ENCODE measurements at regions not wholly inside any gene's neighbourhood (a gene's known extent, or its start where the extent isn't known, plus 50 kb on each side); places are given as distances from the start of the nearest gene placed in this dataset.

DNA sequence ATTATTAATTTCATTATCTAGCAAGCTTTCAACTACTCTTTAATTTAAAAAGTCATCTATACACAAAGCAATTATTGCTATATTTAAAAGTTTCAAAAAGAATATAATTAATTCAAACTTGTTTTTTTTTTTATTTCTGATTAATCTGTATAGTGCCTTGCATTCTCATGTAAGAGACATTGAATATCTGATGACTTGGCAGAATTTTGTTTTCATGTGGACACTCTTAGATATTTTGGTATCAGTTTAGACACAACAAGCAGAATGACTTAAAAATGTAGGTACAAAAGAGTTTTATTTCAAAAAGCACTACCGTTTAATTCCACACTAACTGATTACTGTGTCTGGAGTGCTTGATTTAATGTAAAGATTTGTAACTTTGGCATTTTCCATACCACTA is 1129.6 kb downstream of the PDHA2 start:
- DNase-seq (ENCODE audit: insufficient read length), result no peak

DNA sequence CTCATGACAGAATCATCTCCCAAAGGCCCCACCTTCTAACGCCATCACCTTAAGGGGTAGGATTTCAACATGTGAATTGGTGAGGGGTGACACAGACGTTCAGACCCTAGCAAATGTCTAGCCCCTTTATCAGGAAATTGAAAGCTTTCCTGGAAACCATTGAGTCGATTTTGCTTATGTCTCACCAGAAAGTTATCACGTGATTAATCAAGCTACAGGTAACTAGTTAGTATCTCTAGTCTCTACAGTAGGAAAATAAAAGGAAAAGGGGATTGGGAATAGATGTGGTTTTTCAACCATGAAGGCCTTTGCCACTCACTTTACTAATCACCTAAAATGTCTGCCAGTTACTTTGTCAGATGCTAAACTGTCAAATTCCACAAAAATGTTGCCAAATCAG is 1133.0 kb downstream of the PDHA2 start:
- TF ChIP-seq POLR2AphosphoS5 (IDR thresholded peaks at IDR 0.05; ENCODE audit: low read depth, low read length), result no peak
- TF ChIP-seq POLR2A (IDR thresholded peaks at IDR 0.05; ENCODE audit: low read depth, low read length), result no peak
- TF ChIP-seq TAF1 (IDR thresholded peaks at IDR 0.05; ENCODE audit: borderline replicate concordance, low read depth, low read length), result no peak
- FAIRE-seq (no peak), DNase-seq (ENCODE audit: insufficient read length) (no peak)

More for the DNA sequence above, 1129.6 kb downstream of the PDHA2 start:
- TF ChIP-seq TAF1 (IDR thresholded peaks at IDR 0.05; ENCODE audit: borderline replicate concordance, low read depth, low read length) (no peak), POLR2A (IDR thresholded peaks at IDR 0.05; ENCODE audit: low read depth, low read length) (no peak), POLR2AphosphoS5 (IDR thresholded peaks at IDR 0.05; ENCODE audit: low read depth, low read length) (no peak)
- no peak for FAIRE-seq

DNA sequence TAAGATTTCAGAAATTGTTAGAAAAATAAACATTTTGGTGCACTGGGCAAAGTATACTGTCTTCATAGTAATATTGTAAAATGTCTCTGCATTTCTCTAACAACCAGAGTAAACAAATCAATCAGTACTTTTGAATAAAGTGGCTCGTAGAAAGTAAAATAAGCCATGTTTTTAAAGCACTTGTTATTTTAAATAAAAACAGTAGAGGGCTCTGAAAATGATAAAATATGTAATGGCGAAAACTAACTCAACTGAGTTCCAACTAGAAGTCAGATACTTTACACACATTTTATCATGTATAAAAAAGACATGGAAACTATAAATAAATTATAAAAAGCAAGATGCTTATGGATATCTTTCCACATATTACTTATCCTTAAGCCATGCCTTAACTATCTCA is 1134.4 kb downstream of the PDHA2 start:
- TF ChIP-seq POLR2AphosphoS5 (IDR thresholded peaks at IDR 0.05; ENCODE audit: low read depth, low read length), result no peak
- TF ChIP-seq TAF1 (IDR thresholded peaks at IDR 0.05; ENCODE audit: borderline replicate concordance, low read depth, low read length), result no peak
- TF ChIP-seq POLR2A (IDR thresholded peaks at IDR 0.05; ENCODE audit: low read depth, low read length), result no peak
- no peak for FAIRE-seq
- no peak for DNase-seq (ENCODE audit: insufficient read length)

DNA sequence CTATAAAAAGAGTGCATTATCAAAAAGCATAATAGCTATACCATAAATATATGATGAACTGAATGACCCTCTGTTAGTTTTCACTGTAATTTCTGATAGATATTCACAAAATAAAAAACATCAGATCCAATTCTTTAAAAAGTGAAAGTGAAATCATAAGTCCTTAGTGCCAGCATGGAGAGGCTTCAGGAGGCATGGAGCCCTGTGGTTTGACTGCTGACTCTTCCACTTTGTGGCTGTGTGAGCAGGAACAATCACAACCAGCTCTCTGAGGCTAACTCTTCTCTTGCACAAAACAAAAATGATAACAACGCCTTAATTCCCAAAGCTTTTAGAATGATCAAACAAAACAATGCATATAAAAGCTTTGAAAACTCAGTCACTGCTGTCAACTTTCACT is 1143.9 kb downstream of the PDHA2 start:
- no peak for FAIRE-seq
- TF ChIP-seq POLR2A (IDR thresholded peaks at IDR 0.05; ENCODE audit: low read depth, low read length) (no peak), POLR2AphosphoS5 (IDR thresholded peaks at IDR 0.05; ENCODE audit: low read depth, low read length) (no peak), TAF1 (IDR thresholded peaks at IDR 0.05; ENCODE audit: borderline replicate concordance, low read depth, low read length) (no peak)
- DNase-seq (ENCODE audit: insufficient read length), result no peak

DNA sequence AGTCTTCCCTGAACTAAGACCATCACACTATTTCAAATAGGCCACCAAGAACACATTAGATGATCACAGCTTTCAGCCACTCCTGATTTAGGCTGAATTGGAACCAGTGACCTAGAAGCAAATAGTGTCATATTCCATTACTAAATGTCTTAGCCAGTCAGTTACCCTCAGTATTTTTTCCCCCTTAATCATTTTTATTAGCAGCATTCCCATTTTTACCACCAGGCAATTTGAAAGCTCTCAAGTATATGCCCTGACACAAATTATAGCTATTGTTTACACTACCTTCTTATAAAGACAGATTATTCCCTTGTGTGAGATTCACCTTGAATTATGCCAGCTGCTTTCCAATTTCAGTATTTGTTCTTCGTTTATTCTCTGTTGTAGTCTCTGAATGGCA is 1146.9 kb downstream of the PDHA2 start:
- no peak for TF ChIP-seq POLR2A (IDR thresholded peaks at IDR 0.05; ENCODE audit: low read depth, low read length)
- FAIRE-seq (no peak), DNase-seq (ENCODE audit: insufficient read length) (no peak)

DNA sequence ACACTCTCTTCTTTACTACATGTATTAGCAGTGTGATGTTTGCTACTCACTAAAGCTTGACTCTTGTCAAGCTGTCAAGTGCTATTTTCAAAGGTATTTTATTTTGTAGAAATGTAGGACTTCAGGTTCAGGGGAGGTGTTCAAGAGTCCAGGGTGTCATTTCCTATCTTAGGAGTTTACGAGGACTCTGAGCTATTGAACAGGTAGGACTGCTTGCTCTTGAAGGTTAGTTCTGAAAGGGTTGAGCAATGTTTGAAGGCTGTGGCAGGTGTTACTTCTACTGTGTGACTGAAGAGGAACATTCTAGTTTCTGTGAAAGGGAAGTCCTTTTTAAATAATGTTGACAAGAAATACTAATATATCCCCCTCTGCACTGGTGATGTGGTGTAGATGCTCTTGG is 1151.2 kb downstream of the PDHA2 start:
- DNase-seq (ENCODE audit: insufficient read length) (no peak), FAIRE-seq (no peak)
- TF ChIP-seq POLR2A (IDR thresholded peaks at IDR 0.05; ENCODE audit: low read depth, low read length) (no peak), POLR2AphosphoS5 (IDR thresholded peaks at IDR 0.05; ENCODE audit: low read depth, low read length) (no peak), TAF1 (IDR thresholded peaks at IDR 0.05; ENCODE audit: borderline replicate concordance, low read depth, low read length) (no peak)

DNA sequence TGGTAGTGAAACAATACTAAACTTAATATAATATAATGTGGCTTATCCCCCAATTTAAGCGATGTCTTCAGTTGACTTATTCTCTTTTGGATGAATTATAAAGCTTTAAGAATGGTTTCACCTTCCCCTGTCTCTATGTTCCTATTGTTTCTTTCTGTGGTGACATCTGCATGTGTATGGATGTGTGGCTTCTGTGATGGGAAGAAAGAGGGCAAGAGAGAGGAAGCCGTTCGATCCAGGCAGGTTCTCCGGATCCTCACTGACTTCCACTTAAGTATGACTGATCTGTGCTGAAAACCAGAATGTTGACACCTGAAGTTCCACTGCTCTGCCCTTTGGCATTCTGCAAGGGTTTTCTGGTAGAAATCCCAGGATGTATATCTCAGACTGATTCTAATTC is 1150.8 kb downstream of the STPG2 start:
- DNase-seq (ENCODE audit: insufficient read length) (no peak), FAIRE-seq (no peak)
- TF ChIP-seq TAF1 (IDR thresholded peaks at IDR 0.05; ENCODE audit: borderline replicate concordance, low read depth, low read length) (no peak), POLR2AphosphoS5 (IDR thresholded peaks at IDR 0.05; ENCODE audit: low read depth, low read length) (no peak), POLR2A (IDR thresholded peaks at IDR 0.05; ENCODE audit: low read depth, low read length) (no peak)

DNA sequence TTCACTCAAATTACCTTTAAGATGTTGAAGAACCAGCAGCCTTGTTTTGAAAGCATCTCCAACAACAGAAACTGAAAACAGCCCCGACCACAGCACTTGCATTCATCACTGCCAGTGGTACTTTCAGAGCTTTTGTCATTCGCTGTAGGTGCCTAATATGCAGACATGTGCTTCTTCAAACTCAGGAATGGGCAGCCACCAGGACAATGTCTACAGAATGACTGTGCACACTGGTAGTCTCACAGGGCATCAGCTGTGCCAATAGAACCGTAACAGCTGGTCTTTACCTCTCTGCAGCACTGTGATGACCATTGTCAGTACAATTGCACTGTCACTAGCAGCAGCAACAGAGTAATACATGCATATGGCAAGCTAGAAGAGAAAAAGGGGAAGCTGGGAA is 1149.7 kb downstream of the STPG2 start:
- FAIRE-seq (no peak), DNase-seq (ENCODE audit: insufficient read length) (no peak)
- TF ChIP-seq POLR2A (IDR thresholded peaks at IDR 0.05; ENCODE audit: low read depth, low read length), result no peak
- TF ChIP-seq TAF1 (IDR thresholded peaks at IDR 0.05; ENCODE audit: borderline replicate concordance, low read depth, low read length), result no peak
- TF ChIP-seq POLR2AphosphoS5 (IDR thresholded peaks at IDR 0.05; ENCODE audit: low read depth, low read length), result no peak

DNA sequence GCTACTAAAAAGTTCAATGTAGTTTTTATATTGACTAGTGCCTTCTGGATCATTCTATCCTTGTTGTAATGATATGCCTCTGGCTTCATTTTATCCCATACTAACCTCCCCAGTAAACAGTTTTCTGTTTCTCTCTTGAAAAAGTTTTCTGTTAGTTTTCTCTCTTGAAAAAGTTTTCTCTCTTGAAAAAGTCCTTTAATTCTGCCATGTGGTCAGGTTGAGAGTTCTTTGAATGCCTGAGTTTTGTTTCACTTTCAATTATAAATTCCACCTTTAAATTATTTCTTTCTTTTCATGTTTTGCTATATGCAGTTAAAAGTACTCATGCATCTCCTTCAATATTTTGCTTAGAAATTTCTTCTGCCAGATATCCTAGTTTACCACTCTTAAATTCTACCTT is 1139.6 kb downstream of the STPG2 start:
- DNase-seq (ENCODE audit: insufficient read length) (no peak), FAIRE-seq (no peak)
- TF ChIP-seq TAF1 (IDR thresholded peaks at IDR 0.05; ENCODE audit: borderline replicate concordance, low read depth, low read length), result no peak
- TF ChIP-seq POLR2AphosphoS5 (IDR thresholded peaks at IDR 0.05; ENCODE audit: low read depth, low read length), result no peak
- TF ChIP-seq POLR2A (IDR thresholded peaks at IDR 0.05; ENCODE audit: low read depth, low read length), result no peak

DNA sequence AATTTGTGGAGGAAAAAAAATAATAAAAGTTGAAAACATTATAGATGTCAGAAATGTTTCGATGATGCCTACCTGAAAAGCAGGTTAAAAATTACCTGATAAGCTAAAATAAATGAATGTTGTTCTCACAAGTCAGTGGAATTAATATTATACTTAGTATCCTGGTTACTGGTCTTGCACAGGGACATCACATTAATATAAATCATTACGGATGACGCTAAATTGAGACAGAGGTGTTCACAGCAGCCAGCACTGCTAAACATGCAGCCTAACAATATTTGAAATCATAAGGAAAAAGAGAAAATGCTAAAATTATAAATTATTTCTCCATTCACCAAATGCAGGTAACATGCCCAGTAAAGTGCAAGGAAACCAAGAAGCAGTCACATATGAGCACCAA is 1130.0 kb downstream of the STPG2 start:
- TF ChIP-seq POLR2A (IDR thresholded peaks at IDR 0.05; ENCODE audit: low read depth, low read length) (no peak), TAF1 (IDR thresholded peaks at IDR 0.05; ENCODE audit: borderline replicate concordance, low read depth, low read length) (no peak), POLR2AphosphoS5 (IDR thresholded peaks at IDR 0.05; ENCODE audit: low read depth, low read length) (no peak)
- FAIRE-seq (no peak), DNase-seq (ENCODE audit: insufficient read length) (no peak)

DNA sequence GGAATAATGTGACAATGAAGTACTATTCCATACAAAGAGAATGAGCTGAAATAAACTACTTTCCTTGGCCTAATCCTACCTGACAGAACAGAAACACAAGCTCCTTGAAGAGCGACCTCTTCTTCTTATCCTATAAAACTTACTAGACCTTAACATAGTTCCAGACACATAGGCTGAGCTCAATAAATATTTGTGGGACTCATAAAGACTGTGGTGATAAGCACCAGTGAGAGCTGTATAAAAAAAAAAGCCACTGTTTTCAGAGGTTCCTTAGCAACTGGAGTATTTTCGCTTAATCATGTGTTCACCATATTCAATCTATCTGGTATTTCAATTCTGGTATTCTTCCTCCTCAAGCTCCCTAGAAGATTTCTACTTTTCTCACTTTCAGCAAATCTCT is 1129.6 kb downstream of the STPG2 start:
- no peak for DNase-seq (ENCODE audit: insufficient read length)
- TF ChIP-seq POLR2A (IDR thresholded peaks at IDR 0.05; ENCODE audit: low read depth, low read length) (no peak), TAF1 (IDR thresholded peaks at IDR 0.05; ENCODE audit: borderline replicate concordance, low read depth, low read length) (no peak), POLR2AphosphoS5 (IDR thresholded peaks at IDR 0.05; ENCODE audit: low read depth, low read length) (no peak)
- no peak for FAIRE-seq

DNA sequence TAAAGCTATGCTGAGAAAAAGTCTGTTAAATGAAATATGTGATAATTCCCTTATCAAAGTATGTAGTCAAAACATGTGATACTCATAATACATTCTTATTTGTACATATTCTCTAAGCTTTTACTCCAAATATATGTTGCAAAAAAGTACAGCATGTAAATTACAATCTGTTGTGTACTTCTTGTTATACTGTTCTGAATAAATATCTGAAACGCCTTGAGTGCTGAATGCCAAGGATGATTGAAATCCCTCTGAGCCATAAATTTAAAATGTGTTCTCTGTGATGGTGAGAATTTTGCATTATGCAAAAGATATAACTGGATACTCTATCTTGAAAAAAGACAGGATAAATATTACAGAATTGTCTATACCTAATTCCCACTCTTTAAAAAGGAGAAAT is 1128.0 kb downstream of the STPG2 start:
- no peak for TF ChIP-seq POLR2A (IDR thresholded peaks at IDR 0.05; ENCODE audit: low read depth, low read length)
- TF ChIP-seq TAF1 (IDR thresholded peaks at IDR 0.05; ENCODE audit: borderline replicate concordance, low read depth, low read length), result no peak
- no peak for FAIRE-seq

DNA sequence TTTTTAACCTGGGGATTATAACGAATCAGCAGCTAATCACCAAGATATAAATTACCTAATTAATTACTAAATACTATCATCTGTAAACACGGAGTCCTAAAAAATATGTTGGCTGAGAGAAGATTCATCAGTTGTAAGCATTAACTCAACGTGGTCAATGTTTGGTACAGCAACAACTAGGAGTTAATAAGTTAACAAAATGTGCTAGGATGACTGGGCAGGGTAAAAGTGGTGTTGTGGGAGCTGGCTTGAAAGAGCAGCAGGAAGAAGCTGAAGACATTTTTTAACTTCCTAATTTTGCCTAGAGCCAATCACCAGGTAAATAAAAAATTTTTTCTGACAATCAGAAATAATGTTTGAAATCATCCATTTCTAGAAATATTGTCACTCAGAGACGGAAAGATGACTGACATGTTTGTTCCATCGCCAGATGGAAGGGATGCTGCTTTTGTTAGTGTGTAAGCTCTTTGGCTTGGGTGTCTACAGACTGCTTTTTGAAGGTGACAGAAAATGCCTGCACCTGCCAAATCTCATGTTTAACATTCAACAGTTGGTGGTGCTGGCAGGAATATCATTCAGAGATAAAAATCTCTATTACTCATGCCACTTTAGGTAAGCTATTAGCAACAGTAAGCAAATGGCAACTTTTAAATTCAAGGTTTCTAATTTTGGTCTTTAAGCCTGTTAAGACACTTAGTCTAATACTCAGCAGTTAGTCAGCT is 1126.9 kb downstream of the STPG2 start:
- FAIRE-seq, result no peak
- DNase-seq (ENCODE audit: insufficient read length), result no peak
- no peak for TF ChIP-seq TAF1 (IDR thresholded peaks at IDR 0.05; ENCODE audit: borderline replicate concordance, low read depth, low read length)
- TF ChIP-seq POLR2A (IDR thresholded peaks at IDR 0.05; ENCODE audit: low read depth, low read length), result no peak

More for the DNA sequence above, 1128.0 kb downstream of the STPG2 start:
- DNase-seq (ENCODE audit: insufficient read length), result no peak
